ENCODE measurements at regions not wholly inside any gene's neighbourhood (a gene's known extent, or its start where the extent isn't known, plus 50 kb on each side); places are given as distances from the start of the nearest gene placed in this dataset.

DNA sequence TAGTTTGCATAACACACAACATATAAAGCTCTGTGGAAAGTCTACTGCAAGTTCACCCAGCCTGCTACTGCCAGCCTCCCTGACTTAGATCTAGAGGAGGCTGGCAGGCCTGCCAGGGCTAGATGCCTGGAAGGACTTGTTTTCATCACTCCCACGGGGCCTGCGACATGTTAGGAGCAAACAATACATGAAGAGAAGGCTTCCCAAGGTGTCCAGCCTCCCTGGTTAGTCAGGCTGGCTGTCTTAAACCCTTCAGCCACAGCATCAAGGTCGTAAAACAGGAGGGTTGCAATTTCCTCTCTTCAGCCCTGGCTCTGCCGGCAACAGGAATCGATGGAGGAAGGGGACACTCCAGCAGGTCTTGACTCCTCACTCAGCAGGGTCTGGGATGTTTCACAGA is 104.5 kb downstream of the NGF start:
- Histone ChIP-seq H3K18ac (ENCODE audit: low read depth in 1 of 2, low read length in 2 of 2) (no peak overlapping the region), H2BK120ac (ENCODE audit: low read depth, low read length) (no peak overlapping the region)
- 6% methylated on average over 5 of the region's 5 CpGs for WGBS

DNA sequence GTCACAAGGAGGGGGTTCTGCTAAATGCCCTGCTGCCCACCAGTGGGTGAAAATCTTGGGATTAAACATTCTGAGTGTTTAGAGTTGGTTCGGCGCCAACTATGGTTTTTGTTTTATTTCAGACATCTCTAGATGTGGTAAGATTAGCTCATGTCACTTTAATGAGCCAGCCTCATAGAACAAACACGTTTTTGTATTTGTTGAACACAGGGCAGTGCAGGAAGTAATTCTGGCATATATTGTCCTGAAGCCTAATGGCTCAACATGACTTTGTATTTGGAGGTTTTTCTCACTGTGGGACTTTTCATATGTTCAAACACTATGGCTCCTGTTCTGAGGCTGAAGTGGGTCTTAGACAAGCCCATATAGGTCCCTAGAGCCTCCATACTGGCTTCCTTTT is 107.8 kb downstream of the NGF start:
- Histone ChIP-seq H3K4ac (ENCODE audit: low read depth in 1 of 2, low read length in 2 of 2) (no peak overlapping the region), H3K4me3 (ENCODE audit: insufficient read depth in 1 of 2, low read depth in 1 of 2, low read length in 2 of 2) (no peak overlapping the region)

More for the DNA sequence above, 104.5 kb downstream of the NGF start:
- Histone ChIP-seq H3K9me3 (ENCODE audit: control insufficient read depth, low read length) (peaks cover 7% of the 10 kb centered on the region), H3K4ac (ENCODE audit: low read depth in 1 of 2, low read length in 2 of 2) (no peak overlapping the region), H2BK15ac (ENCODE audit: low read depth, poor library complexity, severe bottlenecking) (no peak overlapping the region), H4K8ac (ENCODE audit: low read length) (peak overlapping the region; percentile 10), H3K4me1 (ENCODE audit: control insufficient read depth, insufficient read depth, low read depth, low read length) (peaks cover 3% of the 10 kb centered on the region), H2AFZ (ENCODE audit: low read depth, low read length) (no peak overlapping the region), H4K91ac (ENCODE audit: low read length) (no peak overlapping the region), H3K4me3 (ENCODE audit: insufficient read depth in 1 of 2, low read depth in 1 of 2, low read length in 2 of 2) (no peak overlapping the region), H3K36me3 (ENCODE audit: control insufficient read depth in 1 of 2, insufficient read depth in 2 of 2, low read depth in 1 of 2, low read length in 2 of 2) (no peaks in the 10 kb centered on the region), H3K23ac (ENCODE audit: low read length in 2 of 2) (no peak overlapping the region), H2BK12ac (ENCODE audit: low read length in 2 of 2) (no peak overlapping the region), H2AK5ac (ENCODE audit: low read length, severe bottlenecking) (no peak overlapping the region), H3K9ac (ENCODE audit: low read length) (no peak overlapping the region), H3K27me3 (ENCODE audit: control insufficient read depth in 1 of 2, insufficient read depth in 1 of 2, low read length in 2 of 2) (no peaks in the 10 kb centered on the region), H2BK5ac (ENCODE audit: low read depth, low read length, poor library complexity, severe bottlenecking) (no peak overlapping the region), H3K14ac (ENCODE audit: low read length in 2 of 2) (no peak overlapping the region), H3K27ac (ENCODE audit: low read length, poor library complexity, severe bottlenecking) (no peak overlapping the region), H3K79me1 (replicated peaks; ENCODE audit: low read length, poor library complexity, severe bottlenecking) (no peaks in the 10 kb centered on the region), H3K4me2 (ENCODE audit: low read length, poor library complexity, severe bottlenecking) (no peak overlapping the region)
- DNase-seq, result no peak

DNA sequence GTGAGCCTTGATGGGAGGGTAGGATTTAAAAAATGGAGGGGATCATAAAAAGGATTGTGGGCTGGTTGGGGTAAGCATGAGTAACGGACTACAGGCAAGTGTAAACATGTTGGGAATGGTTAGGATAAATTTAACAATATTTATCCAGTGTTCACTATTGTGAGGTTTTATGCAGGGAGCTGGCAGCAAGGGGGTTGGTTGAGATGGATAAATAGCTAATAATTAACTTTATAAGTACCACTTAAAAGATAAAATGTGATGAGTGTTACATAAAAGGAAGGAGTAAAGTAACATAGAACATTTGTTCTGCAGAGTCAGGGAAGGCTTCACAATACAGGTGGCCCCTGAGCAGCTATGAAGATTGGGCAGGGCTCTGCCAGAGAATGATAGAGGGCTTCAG is 109.0 kb downstream of the NGF start:
- Histone ChIP-seq H4K91ac (ENCODE audit: low read length) (no peak overlapping the region), H3K4ac (ENCODE audit: low read depth in 1 of 2, low read length in 2 of 2) (no peak overlapping the region), H3K4me2 (ENCODE audit: low read length, poor library complexity, severe bottlenecking) (no peak overlapping the region), H2AFZ (ENCODE audit: low read depth, low read length) (no peak overlapping the region), H2BK5ac (ENCODE audit: low read depth, low read length, poor library complexity, severe bottlenecking) (no peak overlapping the region), H3K79me1 (replicated peaks; ENCODE audit: low read length, poor library complexity, severe bottlenecking) (no peaks in the 10 kb centered on the region), H3K4me1 (ENCODE audit: control insufficient read depth, insufficient read depth, low read depth, low read length) (peaks cover 8% of the 10 kb centered on the region), H2AK5ac (ENCODE audit: low read length, severe bottlenecking) (no peak overlapping the region), H3K36me3 (ENCODE audit: control insufficient read depth in 1 of 2, insufficient read depth in 2 of 2, low read depth in 1 of 2, low read length in 2 of 2) (no peaks in the 10 kb centered on the region), H3K14ac (ENCODE audit: low read length in 2 of 2) (no peak overlapping the region), H2BK120ac (ENCODE audit: low read depth, low read length) (no peak overlapping the region), H2BK12ac (ENCODE audit: low read length in 2 of 2) (no peak overlapping the region), H3K27ac (ENCODE audit: low read length, poor library complexity, severe bottlenecking) (peak overlapping the region; percentile 17), H3K18ac (ENCODE audit: low read depth in 1 of 2, low read length in 2 of 2) (no peak overlapping the region), H3K9me3 (ENCODE audit: control insufficient read depth, low read length) (no peaks in the 10 kb centered on the region), H3K23ac (ENCODE audit: low read length in 2 of 2) (no peak overlapping the region), H3K9ac (ENCODE audit: low read length) (no peak overlapping the region), H4K8ac (ENCODE audit: low read length) (no peak overlapping the region), H3K27me3 (ENCODE audit: control insufficient read depth in 1 of 2, insufficient read depth in 1 of 2, low read length in 2 of 2) (no peaks in the 10 kb centered on the region), H2BK15ac (ENCODE audit: low read depth, poor library complexity, severe bottlenecking) (no peak overlapping the region), H3K4me3 (ENCODE audit: insufficient read depth in 1 of 2, low read depth in 1 of 2, low read length in 2 of 2) (no peak overlapping the region)
- WGBS, result 94% methylated on average over 1 of the region's 1 CpG
- DNase-seq, result no peak

More for the DNA sequence above, 107.8 kb downstream of the NGF start:
- Histone ChIP-seq H3K27ac (ENCODE audit: low read length, poor library complexity, severe bottlenecking) (no peak overlapping the region), H3K4me2 (ENCODE audit: low read length, poor library complexity, severe bottlenecking) (no peak overlapping the region), H3K36me3 (ENCODE audit: control insufficient read depth in 1 of 2, insufficient read depth in 2 of 2, low read depth in 1 of 2, low read length in 2 of 2) (no peaks in the 10 kb centered on the region), H3K9me3 (ENCODE audit: control insufficient read depth, low read length) (no peaks in the 10 kb centered on the region), H3K79me1 (replicated peaks; ENCODE audit: low read length, poor library complexity, severe bottlenecking) (no peaks in the 10 kb centered on the region), H3K9ac (ENCODE audit: low read length) (no peak overlapping the region), H3K18ac (ENCODE audit: low read depth in 1 of 2, low read length in 2 of 2) (no peak overlapping the region), H2BK5ac (ENCODE audit: low read depth, low read length, poor library complexity, severe bottlenecking) (no peak overlapping the region), H3K14ac (ENCODE audit: low read length in 2 of 2) (no peak overlapping the region), H2BK15ac (ENCODE audit: low read depth, poor library complexity, severe bottlenecking) (no peak overlapping the region), H2AK5ac (ENCODE audit: low read length, severe bottlenecking) (no peak overlapping the region), H2BK120ac (ENCODE audit: low read depth, low read length) (no peak overlapping the region), H4K8ac (ENCODE audit: low read length) (no peak overlapping the region), H3K23ac (ENCODE audit: low read length in 2 of 2) (no peak overlapping the region), H3K4me1 (ENCODE audit: control insufficient read depth, insufficient read depth, low read depth, low read length) (peaks cover 8% of the 10 kb centered on the region), H2AFZ (ENCODE audit: low read depth, low read length) (no peak overlapping the region), H2BK12ac (ENCODE audit: low read length in 2 of 2) (no peak overlapping the region), H3K27me3 (ENCODE audit: control insufficient read depth in 1 of 2, insufficient read depth in 1 of 2, low read length in 2 of 2) (no peaks in the 10 kb centered on the region), H4K91ac (ENCODE audit: low read length) (no peak overlapping the region)
- no peak for DNase-seq
- WGBS, result 77% methylated on average over 3 of the region's 3 CpGs

DNA sequence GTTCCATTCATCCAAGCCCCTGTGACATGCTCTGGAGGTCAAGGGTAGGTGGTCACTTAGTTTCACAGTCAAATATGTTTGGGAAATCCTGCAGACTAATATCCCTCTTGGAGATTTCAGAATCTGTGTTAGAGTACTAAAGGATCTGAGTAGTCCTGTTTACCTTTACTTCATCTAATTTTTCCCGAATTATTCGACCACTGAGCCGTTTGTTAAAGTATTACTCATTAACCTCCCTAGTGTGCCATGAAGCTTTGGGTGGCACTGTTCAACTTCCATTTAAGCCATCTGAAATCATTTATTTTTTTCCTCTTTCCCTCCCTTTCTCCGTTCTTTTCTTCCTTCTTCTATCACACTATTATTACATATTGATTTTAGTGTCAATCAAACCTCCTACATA is 109.9 kb downstream of the NGF start:
- Histone ChIP-seq H3K14ac (ENCODE audit: low read length in 2 of 2) (no peak overlapping the region), H3K4me2 (ENCODE audit: low read length, poor library complexity, severe bottlenecking) (no peak overlapping the region), H2AK5ac (ENCODE audit: low read length, severe bottlenecking) (no peak overlapping the region), H4K8ac (ENCODE audit: low read length) (no peak overlapping the region), H3K18ac (ENCODE audit: low read depth in 1 of 2, low read length in 2 of 2) (no peak overlapping the region), H2BK120ac (ENCODE audit: low read depth, low read length) (no peak overlapping the region), H3K36me3 (ENCODE audit: control insufficient read depth in 1 of 2, insufficient read depth in 2 of 2, low read depth in 1 of 2, low read length in 2 of 2) (no peaks in the 10 kb centered on the region), H3K23ac (ENCODE audit: low read length in 2 of 2) (no peak overlapping the region), H2BK12ac (ENCODE audit: low read length in 2 of 2) (no peak overlapping the region), H4K91ac (ENCODE audit: low read length) (no peak overlapping the region), H3K4me3 (ENCODE audit: insufficient read depth in 1 of 2, low read depth in 1 of 2, low read length in 2 of 2) (no peak overlapping the region), H2BK15ac (ENCODE audit: low read depth, poor library complexity, severe bottlenecking) (no peak overlapping the region), H3K9ac (ENCODE audit: low read length) (no peak overlapping the region), H3K4me1 (ENCODE audit: control insufficient read depth, insufficient read depth, low read depth, low read length) (peaks cover 9% of the 10 kb centered on the region), H2BK5ac (ENCODE audit: low read depth, low read length, poor library complexity, severe bottlenecking) (no peak overlapping the region), H3K79me1 (replicated peaks; ENCODE audit: low read length, poor library complexity, severe bottlenecking) (no peaks in the 10 kb centered on the region), H2AFZ (ENCODE audit: low read depth, low read length) (no peak overlapping the region), H3K4ac (ENCODE audit: low read depth in 1 of 2, low read length in 2 of 2) (no peak overlapping the region), H3K9me3 (ENCODE audit: control insufficient read depth, low read length) (no peaks in the 10 kb centered on the region), H3K27ac (ENCODE audit: low read length, poor library complexity, severe bottlenecking) (peak overlapping the region; percentile 79), H3K27me3 (ENCODE audit: control insufficient read depth in 1 of 2, insufficient read depth in 1 of 2, low read length in 2 of 2) (no peaks in the 10 kb centered on the region)
- no peak for DNase-seq
- WGBS, result 90% methylated on average over 4 of the region's 4 CpGs

All from mesenchymal stem cell (in vitro differentiated cells and primary cell).